HK-2 (cell line): ENCODE measurements at regions not wholly inside any gene's neighbourhood (a gene's known extent, or its start where the extent isn't known, plus 50 kb on each side); places are given as distances from the start of the nearest gene placed in this dataset.
"Not testable (repeated sequence)": the region's sequence is repeated elsewhere in the genome, so short reads cannot be mapped to it uniquely, and the experiment has no call there.

ENCODE experiments used
- DNase-seq: peaks from one replicate; pipeline ENCODE4 v3.0.0-alpha.2; 2018; ENCODE audit not compliant: unreplicated experiment

GRCh38 chr5:108696951-108697715 is 50.6 kb upstream of the FER start:
- no peak for DNase-seq

- no peak for DNase-seq
Observed at GRCh38 chr5:108696407-108696806, 51.3 kb upstream of the FER start.

DNA sequence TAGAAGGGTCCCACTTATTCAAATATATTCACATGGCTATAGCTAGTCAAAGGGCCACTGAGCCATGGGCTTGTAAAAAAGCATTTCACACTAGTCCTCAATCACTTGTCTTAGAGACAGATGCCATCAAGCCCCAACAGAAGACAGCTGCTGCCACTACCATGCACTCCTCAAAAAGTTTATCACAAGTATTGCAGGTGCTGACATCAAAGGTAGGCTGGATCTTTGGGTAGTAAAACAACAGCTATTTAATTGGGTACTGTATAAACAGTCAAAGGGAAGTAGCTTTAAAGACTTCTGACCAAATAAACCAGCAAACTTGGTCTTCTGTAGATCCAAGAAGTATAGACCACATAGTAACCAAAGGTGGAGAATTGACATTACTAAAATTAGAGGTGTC is 59.2 kb upstream of the FER start:
- DNase-seq = no peak

DNA sequence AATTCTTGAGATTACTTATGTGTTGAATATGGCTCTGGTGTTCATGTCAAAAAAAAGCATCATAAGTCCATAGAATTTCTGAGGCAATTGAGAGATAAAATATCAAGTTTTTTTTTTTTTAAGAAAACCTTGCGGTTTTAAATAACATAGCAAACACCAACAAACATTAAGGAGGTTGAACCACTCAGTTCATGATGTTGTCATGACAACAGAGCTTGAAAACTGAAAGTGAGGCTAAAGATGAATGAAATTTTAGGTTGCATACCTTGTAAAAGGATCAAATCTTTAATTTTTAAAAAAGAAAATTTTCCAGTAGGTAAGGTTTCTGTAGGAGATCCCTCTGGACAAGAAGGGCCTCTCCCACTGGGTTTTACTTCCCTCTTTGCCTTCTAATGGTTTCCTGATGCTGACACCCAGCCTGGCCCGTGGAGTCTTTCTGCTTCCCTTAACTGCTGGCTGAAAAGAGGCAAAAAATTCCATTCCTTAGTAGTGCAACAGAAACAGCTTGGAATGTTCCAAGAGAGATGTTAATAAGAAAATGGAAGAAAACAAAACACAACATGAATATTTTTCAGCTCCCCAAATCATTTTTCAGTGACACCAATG is 60.0 kb upstream of the FER start:
- DNase-seq = no peak

DNA sequence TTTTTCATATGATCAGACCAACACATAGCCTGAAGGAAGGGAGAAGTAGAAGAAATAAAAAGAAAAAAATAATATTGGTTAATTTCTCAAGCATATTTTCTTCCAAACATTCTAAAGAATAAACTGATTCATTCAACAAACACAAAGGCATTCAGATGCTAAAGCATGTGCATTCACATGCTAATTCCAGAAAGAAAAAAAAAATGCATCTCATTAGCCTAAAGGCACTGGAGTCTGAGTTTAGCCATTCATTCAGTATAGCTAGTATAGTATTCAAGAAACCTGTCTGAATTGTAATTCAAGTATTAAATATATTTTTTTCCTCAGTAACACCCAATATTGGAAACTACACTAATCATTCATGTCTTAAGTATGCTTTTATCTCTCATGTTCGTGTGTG is 61.0 kb upstream of the FER start:
- no peak for DNase-seq

- not testable (repeated sequence) for DNase-seq
Observed at GRCh38 chr5:108685448-108686216, 62.1 kb upstream of the FER start.

- DNase-seq = peak; percentile 1
Observed at GRCh38 chr5:108681079-108681921, 66.4 kb upstream of the FER start.

- DNase-seq = no peak
Observed at GRCh38 chr5:108678091-108678490, 69.6 kb upstream of the FER start.

GRCh38 chr5:108675736-108676135 is 72.0 kb upstream of the FER start:
- DNase-seq = no peak

DNA sequence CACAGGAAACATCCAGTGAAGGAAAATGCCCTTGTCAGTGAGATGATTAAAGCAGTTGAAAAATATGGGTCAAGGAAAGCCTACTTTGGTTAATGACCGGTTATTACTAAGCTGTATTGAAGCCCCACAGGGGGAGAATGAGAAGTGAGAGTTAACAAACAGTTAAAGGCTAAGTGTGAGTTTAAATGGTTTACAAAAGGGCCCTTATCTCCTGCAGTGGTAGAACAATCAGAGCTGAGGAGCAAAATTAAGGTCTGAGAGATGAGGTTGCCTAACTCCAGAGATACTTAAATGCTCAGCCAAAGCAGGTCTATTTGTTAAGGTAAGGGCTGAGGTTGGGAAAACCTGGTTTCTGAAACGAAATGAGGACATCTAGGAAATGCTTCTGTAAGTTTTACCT is 75.1 kb upstream of the FER start:
- DNase-seq = no peak

- DNase-seq = no peak
Observed at GRCh38 chr5:108670591-108671289, 77.0 kb upstream of the FER start.

DNA sequence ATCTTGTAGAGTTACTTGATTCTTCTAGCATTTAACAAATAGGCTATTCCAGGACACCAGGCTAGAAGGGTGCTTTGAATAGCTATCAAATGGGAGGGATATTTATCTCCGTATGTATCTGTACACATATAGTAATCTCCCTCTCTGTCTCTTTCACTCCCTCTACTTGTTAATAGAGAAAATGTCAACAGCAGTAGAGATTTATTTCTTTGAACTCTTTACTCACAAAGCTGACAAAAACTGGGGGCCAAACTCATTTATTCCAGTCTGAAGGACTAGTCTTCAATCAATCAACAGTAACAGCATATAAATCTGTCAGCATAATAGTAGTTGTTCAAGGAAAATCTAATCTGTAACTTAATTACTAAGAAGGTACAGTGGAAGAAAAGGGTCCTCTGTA is 78.2 kb upstream of the FER start:
- no peak for DNase-seq

GRCh38 chr5:108661590-108662219 is 86.0 kb upstream of the FER start:
- no peak for DNase-seq

DNA sequence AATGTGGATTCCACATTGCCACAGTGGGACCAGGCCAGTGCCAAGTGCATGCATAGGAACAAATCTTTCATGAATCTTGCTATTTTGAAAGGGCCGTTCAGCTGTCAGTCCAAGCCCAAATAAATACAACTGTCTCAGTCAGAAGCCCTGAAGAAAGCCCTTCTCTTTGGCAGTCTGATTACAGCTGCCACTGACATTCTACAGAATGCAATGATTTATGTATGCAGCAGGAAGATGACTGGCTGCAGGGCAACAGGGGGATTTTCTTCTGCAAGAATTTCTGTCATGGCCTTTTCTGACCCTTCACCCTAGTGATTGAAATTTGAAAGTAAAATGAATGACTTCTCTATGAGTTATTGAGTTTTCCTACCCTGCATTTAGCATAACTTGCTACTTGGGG is 86.7 kb upstream of the FER start:
- no peak for DNase-seq

GRCh38 chr5:108660291-108660690 is 87.4 kb upstream of the FER start:
- no peak for DNase-seq

- no peak for DNase-seq
Observed at GRCh38 chr5:108659531-108659930, 88.2 kb upstream of the FER start.

DNA sequence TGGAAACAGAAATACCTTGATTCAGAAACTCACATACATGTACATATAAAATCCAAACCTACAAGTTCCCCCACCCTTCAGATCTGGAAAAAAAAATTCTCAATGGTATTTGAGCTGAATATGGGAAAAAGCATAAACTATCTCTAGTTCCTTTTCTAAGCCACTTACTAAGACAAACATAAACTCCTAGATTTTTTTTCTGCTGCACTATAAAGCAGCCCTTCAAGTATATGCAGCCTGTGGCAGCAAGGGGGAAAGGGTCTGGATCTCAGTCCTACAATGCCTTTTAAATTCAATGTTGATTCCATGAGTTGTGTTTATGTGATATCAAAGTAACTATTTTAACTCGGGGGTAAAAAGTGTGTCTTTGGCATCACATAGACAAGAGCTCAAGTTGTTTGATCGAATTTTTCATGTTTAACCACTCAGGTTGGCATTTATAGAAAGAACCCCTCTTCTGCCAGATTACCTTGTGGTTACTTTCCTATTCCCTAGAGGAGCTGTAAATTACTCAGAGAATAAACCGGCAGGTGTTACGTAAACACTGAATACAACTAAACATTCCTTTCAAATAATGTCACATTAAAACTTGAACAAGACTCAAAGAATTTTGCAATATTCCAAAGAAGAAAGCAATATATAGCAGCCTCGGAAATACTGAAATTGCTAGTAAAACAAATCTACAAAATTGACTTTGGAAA is 91.8 kb upstream of the FER start:
- DNase-seq = no peak

DNA sequence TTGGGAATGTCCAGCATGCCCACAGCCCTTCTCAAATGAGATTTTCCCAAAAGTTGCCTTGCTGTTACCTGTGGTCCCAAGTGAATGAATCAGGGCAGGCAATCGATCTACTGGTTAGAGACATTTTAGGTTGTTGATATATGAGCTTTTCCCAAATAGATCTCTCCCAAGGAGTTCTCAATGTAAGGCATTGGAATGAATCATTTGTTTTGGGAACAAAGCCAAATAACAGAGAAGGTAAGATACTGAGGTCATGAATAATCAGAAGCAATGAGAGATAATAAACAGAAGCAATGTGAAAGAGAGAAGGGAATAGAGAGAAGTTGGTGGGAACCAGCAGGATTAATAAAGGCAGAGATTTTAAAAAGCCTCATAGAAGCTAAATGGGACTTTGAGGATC is 93.6 kb upstream of the FER start:
- no peak for DNase-seq

DNA sequence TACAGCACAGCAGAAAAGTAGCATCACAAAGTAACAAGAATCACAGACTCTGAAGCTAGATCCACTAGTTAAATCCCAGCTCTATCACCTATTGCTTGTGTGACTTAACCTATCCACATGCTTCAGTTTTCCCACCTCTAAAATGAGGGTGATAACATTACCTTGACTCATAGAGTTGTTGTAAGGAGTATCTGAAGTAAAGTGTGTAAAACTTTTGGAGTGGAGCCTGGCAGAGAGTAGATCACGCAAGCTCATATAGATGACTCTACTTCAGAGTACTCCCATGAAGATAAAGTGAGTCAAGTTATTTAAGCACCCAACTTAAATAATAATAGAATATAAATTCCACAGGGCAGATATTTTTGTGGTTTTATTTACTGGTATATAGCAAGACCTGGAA is 94.5 kb upstream of the FER start:
- DNase-seq = no peak

DNA sequence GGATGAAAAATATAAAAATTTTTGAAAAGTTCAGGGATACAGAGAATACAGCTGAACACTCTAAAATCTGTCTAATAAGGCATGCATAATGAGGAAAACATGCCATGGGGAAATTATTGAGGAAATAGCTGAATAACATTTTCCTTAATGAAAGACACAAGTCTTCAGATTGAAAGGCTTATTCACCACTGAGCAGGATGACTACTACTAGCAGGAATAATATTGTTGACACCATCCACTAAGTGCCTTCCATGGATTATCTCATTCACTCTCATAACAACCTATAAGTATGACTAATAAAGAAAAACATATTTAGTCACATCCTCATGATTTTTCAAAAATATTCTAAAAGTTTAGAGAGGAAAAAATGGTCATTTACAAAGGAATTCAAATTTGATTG is 96.7 kb upstream of the FER start:
- DNase-seq = no peak
